Lower leg skin (tissue), 3 donors: ENCODE measurements at regions not wholly inside any gene's neighbourhood (a gene's known extent, or its start where the extent isn't known, plus 50 kb on each side); places are given as distances from the start of the nearest gene placed in this dataset.

Source experiments
- CTCF ChIP-seq, 3 donors: fragments of 450-650 bp; IDR thresholded peaks; one replicate each; pipeline ENCODE4 v1.5.1; 2016; ENCODE audit warnings: antibody characterized with exemption in 3 of 3, mild to moderate bottlenecking in 3 of 3, moderate library complexity in 2 of 3
- POLR2A ChIP-seq, 2 donors: fragments of 450-650 bp; IDR thresholded peaks; one replicate each; pipeline ENCODE4 v1.6.1; 2016 to 2017; ENCODE audit warnings: antibody characterized with exemption in 2 of 2, mild to moderate bottlenecking in 1 of 2, moderate library complexity in 1 of 2

GRCh38 chr7:22005151-22005550 is 59.5 kb upstream of the CDCA7L start:
- no peak for TF ChIP-seq CTCF (IDR thresholded peaks at IDR 0.05)
- TF ChIP-seq POLR2A (IDR thresholded peaks at IDR 0.05): no peak
